Sigmoid colon (tissue), 6 donors: ENCODE measurements at regions not wholly inside any gene's neighbourhood (a gene's known extent, or its start where the extent isn't known, plus 50 kb on each side); places are given as distances from the start of the nearest gene placed in this dataset.

Experiments used
- DNase-seq: peaks from one replicate; pipeline ENCODE4 v3.0.0-alpha.2; 2019
- H3K27ac ChIP-seq, 4 donors: fragments of 200-600 bp; sonication (generic); one replicate each; pipeline ENCODE4 v1.5.1; 2016 to 2019; ENCODE audit warnings: mild to moderate bottlenecking in 1 of 4
- H3K27me3 ChIP-seq, 3 donors: fragments of 200-600 bp; sonication (generic); one replicate each; pipeline ENCODE4 v1.5.1; 2019; ENCODE audit warnings: mild to moderate bottlenecking in 1 of 3
- H3K36me3 ChIP-seq, 4 donors: fragments of 200-600 bp; sonication (generic); one replicate each; pipeline ENCODE4 v1.5.1; 2016 to 2019
- H3K4me1 ChIP-seq, 4 donors: fragments of 200-600 bp; sonication (generic); one replicate each; pipeline ENCODE4 v1.5.1; 2017 to 2019
- H3K4me3 ChIP-seq, 4 donors: fragments of 200-600 bp; sonication (generic); one replicate each; pipeline ENCODE4 v1.5.1; 2017 to 2019; ENCODE audit warnings: mild to moderate bottlenecking in 2 of 4, moderate library complexity in 1 of 4
- H3K9me3 ChIP-seq, 4 donors: fragments of 200-600 bp in 3 of 4; sonication (generic) in 3 of 4; one replicate each; pipeline versions ENCODE4 v1.5.1 to v1.6.1; 2013 to 2019
- EP300 ChIP-seq, 4 donors: sonication (generic); formaldehyde crosslinking; IDR thresholded peaks; one replicate each; pipeline ENCODE4 v1.6.1; 2017; ENCODE audit warnings: antibody characterized with exemption in 4 of 4
- POLR2A ChIP-seq, 2 donors: fragments of 450-650 bp; IDR thresholded peaks; one replicate each; pipeline ENCODE4 v1.6.1; 2016; ENCODE audit warnings: antibody characterized with exemption in 2 of 2, mild to moderate bottlenecking in 2 of 2, moderate library complexity in 2 of 2
- POLR2AphosphoS5 ChIP-seq, 4 donors: sonication (generic); formaldehyde crosslinking; IDR thresholded peaks; one replicate each; pipeline ENCODE4 v1.6.1; 2017; ENCODE audit warnings: antibody characterized with exemption in 4 of 4
- WGBS, 2 donors: extraction: QIAGEN DNeasy Blood & Tissue Kit; methylation state at CpG; one replicate each; pipeline ENCODE4 v1.1.7; 2013; 5-methylcytosine and 5-hydroxymethylcytosine counted together
- intact Hi-C: fragments of 100-400 bp; cut with DNase I; formaldehyde crosslinking; loops from one replicate; pipeline ENCODE4 v1.15.1; 2023
- TF ChIP-seq, protein P1 (sequence below), 4 experiments: fragments of 450-650 bp in 3 of 4; fragments of 200-600 bp in 1 of 4; IDR thresholded peaks; one replicate each; pipeline ENCODE4 v1.5.1; 2016 to 2019; ENCODE audit warnings: antibody characterized with exemption in 4 of 4, mild to moderate bottlenecking in 3 of 4, moderate library complexity in 2 of 4
- donor health status: healthy with polysubstance abuse.
- donor health status: healthy.

GRCh38 chr1:182257369-182258063 lies 134.1 kb downstream of the GLUL start:
- intact Hi-C loops: no loop called here
- no peaks in the 10 kb centered on the region for H3K36me3 ChIP-seq
- H3K27ac ChIP-seq: no peak overlapping the region
- H3K9me3 ChIP-seq: no peaks in the 10 kb centered on the region
- TF ChIP-seq, protein P1, sequence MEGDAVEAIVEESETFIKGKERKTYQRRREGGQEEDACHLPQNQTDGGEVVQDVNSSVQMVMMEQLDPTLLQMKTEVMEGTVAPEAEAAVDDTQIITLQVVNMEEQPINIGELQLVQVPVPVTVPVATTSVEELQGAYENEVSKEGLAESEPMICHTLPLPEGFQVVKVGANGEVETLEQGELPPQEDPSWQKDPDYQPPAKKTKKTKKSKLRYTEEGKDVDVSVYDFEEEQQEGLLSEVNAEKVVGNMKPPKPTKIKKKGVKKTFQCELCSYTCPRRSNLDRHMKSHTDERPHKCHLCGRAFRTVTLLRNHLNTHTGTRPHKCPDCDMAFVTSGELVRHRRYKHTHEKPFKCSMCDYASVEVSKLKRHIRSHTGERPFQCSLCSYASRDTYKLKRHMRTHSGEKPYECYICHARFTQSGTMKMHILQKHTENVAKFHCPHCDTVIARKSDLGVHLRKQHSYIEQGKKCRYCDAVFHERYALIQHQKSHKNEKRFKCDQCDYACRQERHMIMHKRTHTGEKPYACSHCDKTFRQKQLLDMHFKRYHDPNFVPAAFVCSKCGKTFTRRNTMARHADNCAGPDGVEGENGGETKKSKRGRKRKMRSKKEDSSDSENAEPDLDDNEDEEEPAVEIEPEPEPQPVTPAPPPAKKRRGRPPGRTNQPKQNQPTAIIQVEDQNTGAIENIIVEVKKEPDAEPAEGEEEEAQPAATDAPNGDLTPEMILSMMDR (IDR thresholded peaks at IDR 0.05): no peak
- TF ChIP-seq EP300 (IDR thresholded peaks at IDR 0.05) (no peak), POLR2AphosphoS5 (IDR thresholded peaks at IDR 0.05) (no peak), POLR2A (IDR thresholded peaks at IDR 0.05) (no peak)
- H3K4me3 ChIP-seq: no peak overlapping the region
- no peaks in the 10 kb centered on the region for H3K27me3 ChIP-seq
- DNase-seq: no peak
- H3K4me1 ChIP-seq: no peaks in the 10 kb centered on the region
- 71 to 96% methylated on average over 2 of the region's 2 CpGs for WGBS, 2 donors

DNA sequence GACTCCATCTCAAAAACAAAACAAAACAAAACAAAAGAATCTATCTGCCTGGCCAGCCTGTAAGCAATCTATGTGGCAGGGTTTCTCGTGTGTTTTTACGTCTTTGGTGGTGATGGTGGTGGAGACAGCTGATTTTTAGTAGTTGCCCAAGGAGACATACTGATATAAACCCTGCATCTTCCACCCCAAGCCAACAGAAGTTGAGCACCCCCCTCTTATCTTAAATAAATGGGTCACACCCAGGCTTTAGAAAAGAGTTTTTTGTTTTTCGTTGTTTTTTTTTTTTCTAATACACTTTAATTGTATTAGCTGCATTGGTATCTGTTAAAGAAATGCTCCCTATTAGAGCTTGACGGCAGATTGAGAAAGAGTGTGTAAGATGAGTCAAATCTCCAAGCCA lies 134.7 kb downstream of the GLUL start:
- Histone ChIP-seq H3K4me3 (no peak overlapping the region), H3K9me3 (no peaks in the 10 kb centered on the region), H3K4me1 (no peaks in the 10 kb centered on the region), H3K27me3 (no peaks in the 10 kb centered on the region), H3K27ac (no peak overlapping the region), H3K36me3 (no peaks in the 10 kb centered on the region)
- TF ChIP-seq POLR2A (IDR thresholded peaks at IDR 0.05) (no peak), POLR2AphosphoS5 (IDR thresholded peaks at IDR 0.05) (no peak), EP300 (IDR thresholded peaks at IDR 0.05) (no peak)
- TF ChIP-seq, protein P1 (IDR thresholded peaks at IDR 0.05): no peak
- DNase-seq: no peak
- intact Hi-C loops: no loop called here
- 87 to 92% methylated on average over 4 of the region's 4 CpGs for WGBS, 2 donors

DNA sequence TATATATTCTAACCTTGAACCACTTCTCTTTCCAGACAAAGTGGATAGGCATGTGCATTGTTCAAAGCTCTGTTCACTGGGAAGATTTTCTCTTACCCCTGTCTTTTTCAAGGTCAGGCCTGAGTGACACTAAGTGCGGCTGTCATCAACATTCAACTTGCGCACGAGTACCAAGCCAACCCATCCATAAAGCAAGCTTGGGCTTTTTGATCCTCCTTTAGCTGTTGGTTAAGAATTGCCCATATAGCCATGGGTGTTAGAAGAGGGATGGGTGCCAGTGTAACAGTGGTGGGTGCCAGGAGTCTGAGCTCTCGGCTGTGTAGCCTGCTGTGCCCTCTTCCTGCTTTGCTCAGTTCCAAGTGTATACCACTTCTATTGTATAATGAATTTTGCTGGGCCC lies 136.1 kb downstream of the GLUL start:
- no peak for TF ChIP-seq POLR2AphosphoS5 (IDR thresholded peaks at IDR 0.05)
- TF ChIP-seq POLR2A (IDR thresholded peaks at IDR 0.05): no peak
- TF ChIP-seq EP300 (IDR thresholded peaks at IDR 0.05): no peak
- TF ChIP-seq, protein P1 (IDR thresholded peaks at IDR 0.05): no peak
- Histone ChIP-seq H3K27me3 (no peaks in the 10 kb centered on the region), H3K9me3 (no peaks in the 10 kb centered on the region), H3K4me3 (no peak overlapping the region), H3K36me3 (no peaks in the 10 kb centered on the region), H3K4me1 (no peaks in the 10 kb centered on the region), H3K27ac (no peak overlapping the region)
- WGBS, 2 donors: 85 to 94% methylated on average over 4 of the region's 4 CpGs
- DNase-seq: no peak
- intact Hi-C loops: no loop called here

GRCh38 chr1:182253319-182253860 lies 138.2 kb downstream of the GLUL start:
- no peak overlapping the region for H3K27ac ChIP-seq
- H3K27me3 ChIP-seq: no peaks in the 10 kb centered on the region
- no peak for TF ChIP-seq POLR2AphosphoS5 (IDR thresholded peaks at IDR 0.05)
- TF ChIP-seq, protein P1 (IDR thresholded peaks at IDR 0.05): no peak
- TF ChIP-seq POLR2A (IDR thresholded peaks at IDR 0.05): no peak
- TF ChIP-seq EP300 (IDR thresholded peaks at IDR 0.05): no peak
- H3K9me3 ChIP-seq: no peaks in the 10 kb centered on the region
- H3K4me3 ChIP-seq: no peak overlapping the region
- DNase-seq: no peak
- 90 to 91% methylated on average over 7 of the region's 7 CpGs for WGBS, 2 donors
- no peaks in the 10 kb centered on the region for H3K4me1 ChIP-seq
- intact Hi-C loops: no loop called here
- H3K36me3 ChIP-seq: no peaks in the 10 kb centered on the region
